Tibial nerve (tissue), 4 donors: ENCODE measurements at regions not wholly inside any gene's neighbourhood (a gene's known extent, or its start where the extent isn't known, plus 50 kb on each side); places are given as distances from the start of the nearest gene placed in this dataset.
"Not testable (repeated sequence)": the region's sequence is repeated elsewhere in the genome, so short reads cannot be mapped to it uniquely, and the experiment has no call there.

Experiments used
- DNase-seq, 2 donors: peaks; one replicate each; pipeline ENCODE4 v3.0.0-alpha.2; 2019; ENCODE audit warnings: low spot score in 2 of 2
- H3K27ac ChIP-seq, 4 donors: fragments of 200-600 bp; sonication (generic) in 3 of 4; one replicate each; pipeline ENCODE4 v1.5.1; 2017 to 2019; ENCODE audit warnings: mild to moderate bottlenecking in 1 of 4
- H3K27me3 ChIP-seq, 2 donors: fragments of 200-600 bp; sonication (generic) in 1 of 2; one replicate each; pipeline versions ENCODE4 v1.5.1 to v1.6.0; 2017 to 2019
- H3K36me3 ChIP-seq, 3 donors: fragments of 200-600 bp; sonication (generic); one replicate each; pipeline ENCODE4 v1.5.1; 2018 to 2019
- H3K4me1 ChIP-seq, 4 donors: fragments of 200-600 bp; sonication (generic) in 3 of 4; one replicate each; pipeline ENCODE4 v1.5.1; 2017 to 2019
- H3K4me3 ChIP-seq, 4 donors: fragments of 200-600 bp; sonication (generic) in 3 of 4; one replicate each; pipeline ENCODE4 v1.5.1; 2017 to 2019; ENCODE audit warnings: mild to moderate bottlenecking in 1 of 4, moderate library complexity in 1 of 4
- H3K9me3 ChIP-seq, 4 donors: fragments of 200-600 bp; sonication (generic) in 3 of 4; one replicate each; pipeline ENCODE4 v1.5.1; 2017 to 2019
- EP300 ChIP-seq, 2 donors: sonication (generic); formaldehyde crosslinking; IDR thresholded peaks; one replicate each; pipeline ENCODE4 v1.6.1; 2017; ENCODE audit warnings: antibody characterized with exemption in 2 of 2, mild to moderate bottlenecking in 1 of 2
- POLR2A ChIP-seq, 2 donors: fragments of 450-650 bp; IDR thresholded peaks; one replicate each; pipeline ENCODE4 v1.6.1; 2017; ENCODE audit warnings: antibody characterized with exemption in 2 of 2, mild to moderate bottlenecking in 2 of 2, moderate library complexity in 2 of 2
- WGBS, 2 donors: methylation state at CpG; one replicate each; pipeline ENCODE4 v1.1.5; 2018; 5-methylcytosine and 5-hydroxymethylcytosine counted together
- TF ChIP-seq, protein P1 (sequence below), 5 experiments: fragments of 200-600 bp in 3 of 5; fragments of 450-650 bp in 2 of 5; sonication (generic) in 3 of 5; IDR thresholded peaks; one replicate each; pipeline ENCODE4 v1.5.1; 2016 to 2019; ENCODE audit warnings: antibody characterized with exemption in 5 of 5, mild to moderate bottlenecking in 3 of 5, moderate library complexity in 2 of 5

DNA sequence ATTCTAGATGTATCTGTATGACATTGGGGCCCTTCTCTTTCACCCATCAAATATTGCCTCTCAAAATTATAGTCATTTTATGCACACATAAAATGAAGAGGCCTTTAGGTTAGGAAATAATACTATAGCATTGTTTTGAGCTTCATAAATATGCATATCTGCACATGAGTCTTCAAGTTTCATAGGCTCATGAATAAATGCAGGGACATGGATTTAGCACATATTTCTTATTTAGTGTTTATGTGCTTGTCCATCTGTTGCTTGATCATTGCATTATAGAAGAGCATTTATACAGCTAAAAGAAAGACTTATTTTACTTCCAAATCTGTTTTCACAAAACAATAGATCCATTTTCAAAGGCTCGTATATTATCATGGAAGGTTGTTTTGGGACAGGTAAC, 455.8 kb downstream of the EPM2A start:
- 67 to 75% methylated on average over 1 of the region's 1 CpG for WGBS, 2 donors

DNA sequence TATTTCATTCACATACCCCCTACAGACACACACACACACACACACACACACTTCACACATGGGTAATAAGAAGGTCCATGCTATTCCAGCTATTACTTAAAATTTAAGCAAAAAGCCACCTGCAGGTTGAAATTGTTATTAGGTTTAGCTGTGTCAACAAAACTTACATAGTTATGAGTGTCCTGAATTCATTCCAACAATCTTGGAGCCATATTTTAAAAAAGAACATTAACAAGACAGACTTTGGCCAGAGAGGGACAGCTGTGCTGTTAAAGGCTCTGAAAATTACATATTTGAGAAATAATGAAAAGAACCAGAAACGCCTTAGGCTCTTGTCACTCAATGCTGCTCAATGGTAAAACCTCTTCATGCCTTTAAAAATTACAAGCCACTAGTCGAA, 455.3 kb downstream of the EPM2A start:
- H3K27ac ChIP-seq, result no peak overlapping the region
- TF ChIP-seq POLR2A (IDR thresholded peaks at IDR 0.05), result no peak
- TF ChIP-seq EP300 (IDR thresholded peaks at IDR 0.05), result no peak
- TF ChIP-seq, protein P1, sequence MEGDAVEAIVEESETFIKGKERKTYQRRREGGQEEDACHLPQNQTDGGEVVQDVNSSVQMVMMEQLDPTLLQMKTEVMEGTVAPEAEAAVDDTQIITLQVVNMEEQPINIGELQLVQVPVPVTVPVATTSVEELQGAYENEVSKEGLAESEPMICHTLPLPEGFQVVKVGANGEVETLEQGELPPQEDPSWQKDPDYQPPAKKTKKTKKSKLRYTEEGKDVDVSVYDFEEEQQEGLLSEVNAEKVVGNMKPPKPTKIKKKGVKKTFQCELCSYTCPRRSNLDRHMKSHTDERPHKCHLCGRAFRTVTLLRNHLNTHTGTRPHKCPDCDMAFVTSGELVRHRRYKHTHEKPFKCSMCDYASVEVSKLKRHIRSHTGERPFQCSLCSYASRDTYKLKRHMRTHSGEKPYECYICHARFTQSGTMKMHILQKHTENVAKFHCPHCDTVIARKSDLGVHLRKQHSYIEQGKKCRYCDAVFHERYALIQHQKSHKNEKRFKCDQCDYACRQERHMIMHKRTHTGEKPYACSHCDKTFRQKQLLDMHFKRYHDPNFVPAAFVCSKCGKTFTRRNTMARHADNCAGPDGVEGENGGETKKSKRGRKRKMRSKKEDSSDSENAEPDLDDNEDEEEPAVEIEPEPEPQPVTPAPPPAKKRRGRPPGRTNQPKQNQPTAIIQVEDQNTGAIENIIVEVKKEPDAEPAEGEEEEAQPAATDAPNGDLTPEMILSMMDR (IDR thresholded peaks at IDR 0.05), result no peak
- DNase-seq, result no peak
- H3K36me3 ChIP-seq, result no peaks in the 10 kb centered on the region
- no peaks in the 10 kb centered on the region for H3K9me3 ChIP-seq
- H3K27me3 ChIP-seq, result no peaks in the 10 kb centered on the region
- 75 to 79% methylated on average over 2 of the region's 2 CpGs for WGBS, 2 donors
- H3K4me3 ChIP-seq, result no peak overlapping the region
- no peaks in the 10 kb centered on the region for H3K4me1 ChIP-seq

More for the DNA sequence above, 455.8 kb downstream of the EPM2A start:
- Histone ChIP-seq H3K9me3 (no peaks in the 10 kb centered on the region), H3K36me3 (no peaks in the 10 kb centered on the region), H3K4me3 (no peak overlapping the region), H3K4me1 (no peaks in the 10 kb centered on the region), H3K27me3 (no peaks in the 10 kb centered on the region), H3K27ac (no peak overlapping the region)
- no peak for DNase-seq
- TF ChIP-seq EP300 (IDR thresholded peaks at IDR 0.05) (no peak), POLR2A (IDR thresholded peaks at IDR 0.05) (no peak)
- TF ChIP-seq, protein P1 (IDR thresholded peaks at IDR 0.05), result no peak

DNA sequence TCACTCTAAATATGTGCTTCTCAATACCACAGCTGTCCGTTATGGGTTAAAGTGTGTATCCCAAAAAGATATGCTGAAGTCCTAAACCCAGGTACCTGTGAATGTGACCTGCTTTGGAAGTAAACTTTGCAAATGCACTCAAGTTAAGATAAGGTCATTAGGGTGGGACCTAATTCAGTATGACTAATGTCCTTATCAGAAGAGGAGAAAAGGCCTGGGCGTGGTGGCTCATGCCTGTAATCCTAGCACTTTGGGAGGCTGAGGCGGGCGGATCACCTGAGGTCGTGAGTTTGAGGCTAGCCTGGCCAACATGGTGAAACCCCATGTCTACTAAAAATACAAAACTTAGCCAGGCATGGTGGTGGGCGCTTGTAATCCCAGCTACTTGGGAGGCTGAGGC, 452.1 kb downstream of the EPM2A start:
- H3K4me3 ChIP-seq, H3K27me3 ChIP-seq, H3K9me3 ChIP-seq, H3K4me1 ChIP-seq, DNase-seq, H3K36me3 ChIP-seq, H3K27ac ChIP-seq: not testable (repeated sequence)
- 93% methylated on average over 6 of the region's 6 CpGs for WGBS, 2 donors

DNA sequence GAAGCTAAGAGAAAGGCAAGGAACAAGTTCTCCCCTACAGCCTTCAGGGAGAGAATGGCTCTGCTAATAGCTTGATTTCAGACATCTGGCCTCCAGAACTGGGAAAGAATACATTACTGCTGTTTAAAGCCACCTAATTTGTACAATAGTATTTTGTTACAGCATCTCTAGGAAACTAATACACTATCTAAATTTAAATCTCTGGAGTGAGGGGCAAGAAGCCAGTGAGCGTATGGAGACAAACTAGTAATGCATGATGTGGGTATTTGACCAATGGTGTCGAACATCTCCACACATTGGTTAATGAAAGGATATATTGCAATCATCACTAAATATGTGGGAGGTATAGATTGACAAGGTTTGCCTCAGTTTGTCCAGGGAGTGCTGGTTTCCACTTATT, 451.5 kb downstream of the EPM2A start:
- TF ChIP-seq, protein P1 (IDR thresholded peaks at IDR 0.05), result no peak
- TF ChIP-seq EP300 (IDR thresholded peaks at IDR 0.05), result no peak
- no peak for TF ChIP-seq POLR2A (IDR thresholded peaks at IDR 0.05)

DNA sequence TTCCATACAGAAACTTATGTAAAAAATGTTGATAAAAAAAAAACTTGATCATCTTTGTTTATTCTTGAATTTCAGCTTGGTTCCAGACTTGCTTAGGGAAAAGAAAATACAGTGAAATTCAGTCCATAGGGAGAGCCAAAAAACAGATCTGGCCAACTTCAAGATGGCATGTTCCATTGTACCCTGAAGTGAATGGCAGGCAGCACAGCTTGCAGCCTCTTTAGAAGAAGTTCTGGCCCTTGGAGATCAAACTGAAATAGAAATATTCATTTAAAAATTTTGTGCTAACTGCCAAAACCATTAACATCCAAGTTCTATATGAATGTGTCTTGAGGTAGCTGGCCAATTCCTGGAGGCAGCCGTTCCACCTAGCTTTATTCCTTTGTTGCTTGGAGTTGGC, 448.4 kb downstream of the EPM2A start:
- Histone ChIP-seq H3K36me3 (no peaks in the 10 kb centered on the region), H3K27me3 (no peaks in the 10 kb centered on the region), H3K4me3 (no peak overlapping the region), H3K4me1 (no peaks in the 10 kb centered on the region), H3K27ac (no peak overlapping the region), H3K9me3 (peaks cover 0 to 9% (median 2%) of the 10 kb centered on the region in 4 donors)
- no peak for DNase-seq
- WGBS, 2 donors, result 77 to 84% methylated on average over 1 of the region's 1 CpG
- no peak for TF ChIP-seq POLR2A (IDR thresholded peaks at IDR 0.05)
- TF ChIP-seq, protein P1 (IDR thresholded peaks at IDR 0.05), result no peak
- no peak for TF ChIP-seq EP300 (IDR thresholded peaks at IDR 0.05)

More for the DNA sequence above, 451.5 kb downstream of the EPM2A start:
- H3K4me1 ChIP-seq, result no peaks in the 10 kb centered on the region
- no peaks in the 10 kb centered on the region for H3K9me3 ChIP-seq
- no peaks in the 10 kb centered on the region for H3K27me3 ChIP-seq
- no peaks in the 10 kb centered on the region for H3K36me3 ChIP-seq
- DNase-seq, result no peak
- no peak overlapping the region for H3K4me3 ChIP-seq
- no peak overlapping the region for H3K27ac ChIP-seq
- WGBS, 2 donors, result 97 to 100% methylated on average over 2 of the region's 2 CpGs

DNA sequence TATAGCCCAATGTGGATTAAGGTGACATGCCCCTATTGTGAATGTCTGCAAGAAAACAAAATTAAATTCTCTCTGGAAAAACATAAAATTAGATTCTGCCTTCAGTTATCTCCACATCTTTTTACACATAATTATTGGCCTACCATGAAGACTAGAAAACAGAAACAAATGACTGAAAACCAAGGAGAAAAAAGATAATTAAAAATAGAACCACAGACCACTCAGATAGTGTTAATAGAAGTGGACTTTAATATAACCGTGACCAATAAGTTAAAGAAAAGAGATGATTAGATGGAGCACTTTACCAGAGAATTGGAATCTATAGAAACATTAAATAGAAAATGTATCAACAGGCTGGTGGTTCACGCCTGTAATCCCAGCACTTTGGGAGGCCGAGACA, 445.7 kb downstream of the EPM2A start:
- no peak for DNase-seq
- Histone ChIP-seq H3K4me3 (no peak overlapping the region), H3K4me1 (no peaks in the 10 kb centered on the region), H3K27me3 (no peaks in the 10 kb centered on the region), H3K9me3 (peaks cover 0 to 9% (median 2%) of the 10 kb centered on the region in 4 donors), H3K36me3 (no peaks in the 10 kb centered on the region), H3K27ac (no peak overlapping the region)
- TF ChIP-seq, protein P1 (IDR thresholded peaks at IDR 0.05), result no peak
- TF ChIP-seq EP300 (IDR thresholded peaks at IDR 0.05) (no peak), POLR2A (IDR thresholded peaks at IDR 0.05) (no peak)
- WGBS, 2 donors, result 90 to 96% methylated on average over 3 of the region's 3 CpGs
